HCT116 (cell line): ENCODE measurements at regions not wholly inside any gene's neighbourhood (a gene's known extent, or its start where the extent isn't known, plus 50 kb on each side); places are given as distances from the start of the nearest gene placed in this dataset.

Experiments used
- ATAC-seq: fragments of 200-7000 bp; cut with Tn5 transposase; 2 replicates; pipeline ENCODE4 v1.9.1; 2020; ENCODE audit warnings: mild to moderate bottlenecking, moderate library complexity
- BruUV-seq: library from RNA; stranded (reverse); fragments of 400-500 nt; replicated peaks from 2 replicates; lab custom pipeline; 2021; lab: Mats Ljungman, UMichigan
- CTCF ChIA-PET: fragments of 300-600 bp; sonication (Branson Sonifier 250); formaldehyde crosslinking; loops from one replicate; lab custom pipeline; 2021; ENCODE audit warnings: antibody characterized with exemption; lab: Charles Lee
- POLR2A ChIA-PET: fragments of 300-600, 350-600 bp; sonication (Branson Sonifier 250); formaldehyde crosslinking; loops from one replicate; lab custom pipeline; 2021; ENCODE audit warnings: antibody characterized with exemption; lab: Charles Lee
- RAD21 ChIA-PET, 2 experiments: fragments of 300-600 bp; sonication (Branson Sonifier 250); formaldehyde crosslinking; loops; one replicate each; lab custom pipeline; 2023; ENCODE audit warnings: low total read pairs in 2 of 2; ENCODE audit not compliant: uncharacterized antibody in 2 of 2, unreplicated experiment in 2 of 2, low non-redundant PET in 1 of 2; lab: Charles Lee
- DNase-seq: peaks from one replicate; pipeline ENCODE4 v3.0.0-alpha.2; 2010; ENCODE audit warnings: low read depth, low spot score
- H2AFZ ChIP-seq: fragments of 200-600 bp; shearing (Covaris generic), sonication (generic); 2 replicates; pipeline ENCODE4 v1.6.1; 2017; ENCODE audit warnings: low read depth, mixed run types, mixed read lengths, antibody characterized with exemption, low read length; ENCODE audit not compliant: poor library complexity, severe bottlenecking
- H3K27ac ChIP-seq: 2 replicates; pipeline ENCODE4 v1.5.1; 2012; ENCODE audit warnings: low read depth, low read length
- H3K27me3 ChIP-seq: fragments of 200-600 bp; sonication (generic); 2 replicates; pipeline ENCODE4 v1.6.1; 2016; ENCODE audit warnings: mixed run types, low read length, mixed read lengths; ENCODE audit not compliant: insufficient read depth
- H3K36me3 ChIP-seq, 2 experiments: fragments of 200-500 bp in 1 of 2; fragments of 200-600 bp in 1 of 2; sonication (Bioruptor generic) in 1 of 2; sonication (generic) in 1 of 2; 2 replicates each; pipeline versions ENCODE4 v1.5.1 to v1.6.1; 2014 to 2016; ENCODE audit warnings: low read length in 2 of 2, inconsistent platforms in 1 of 2, mixed read lengths in 1 of 2, mixed run types in 1 of 2; ENCODE audit not compliant: insufficient read depth in 2 of 2, control insufficient read depth in 1 of 2
- H3K4me1 ChIP-seq, 2 experiments: fragments of 200-600 bp in 1 of 2; sonication (generic) in 1 of 2; 2 replicates each; pipeline versions ENCODE4 v1.5.1 to v1.6.1; 2012 to 2017; ENCODE audit warnings: low read length in 2 of 2, inconsistent platforms in 1 of 2, mild to moderate bottlenecking in 1 of 2, mixed read lengths in 1 of 2, mixed run types in 1 of 2, moderate library complexity in 1 of 2; ENCODE audit not compliant: insufficient read depth in 2 of 2, control insufficient read depth in 1 of 2
- H3K4me2 ChIP-seq: fragments of 200-600 bp; sonication (generic); 2 replicates; pipeline ENCODE4 v1.6.1; 2017; ENCODE audit warnings: mixed run types, low read length, mixed read lengths
- H3K4me3 ChIP-seq, 2 experiments: fragments of 200-600 bp in 1 of 2; sonication (generic) in 1 of 2; replicated peaks in 1 of 2; 2 replicates each; pipeline ENCODE4 v1.5.1; 2011 to 2016; ENCODE audit warnings: low read length in 2 of 2, control low read depth in 1 of 2, low read depth in 1 of 2, mild to moderate bottlenecking in 1 of 2, mixed read lengths in 1 of 2, mixed run types in 1 of 2
- H3K79me2 ChIP-seq: fragments of 200-600 bp; sonication (generic); 2 replicates; pipeline ENCODE4 v1.6.1; 2017; ENCODE audit warnings: mild to moderate bottlenecking, mixed run types, low read length, moderate library complexity, mixed read lengths; ENCODE audit not compliant: insufficient read depth
- H3K9ac ChIP-seq: fragments of 200-600 bp; sonication (generic); 2 replicates; pipeline ENCODE4 v1.6.1; 2016; ENCODE audit warnings: low read length, mixed read lengths
- H3K9me2 ChIP-seq: fragments of 200-600 bp; sonication (generic), shearing (Covaris generic); 2 replicates; pipeline ENCODE4 v1.6.1; 2017; ENCODE audit warnings: mixed run types, mild to moderate bottlenecking, moderate library complexity; ENCODE audit not compliant: insufficient read depth
- H3K9me3 ChIP-seq, 2 experiments: fragments of 200-500 bp in 1 of 2; fragments of 200-600 bp in 1 of 2; sonication (Bioruptor generic) in 1 of 2; sonication (generic) in 1 of 2; 2 replicates each; pipeline ENCODE4 v1.6.1; 2014 to 2017; ENCODE audit warnings: low read length in 2 of 2, mixed read lengths in 2 of 2, inconsistent platforms in 1 of 2, low read depth in 1 of 2, mild to moderate bottlenecking in 1 of 2, mixed run types in 1 of 2, moderate library complexity in 1 of 2; ENCODE audit not compliant: control insufficient read depth in 1 of 2, insufficient read depth in 1 of 2
- H4K20me1 ChIP-seq: fragments of 200-600 bp; sonication (generic), shearing (Covaris generic); 2 replicates; pipeline ENCODE4 v1.6.1; 2017; ENCODE audit warnings: mixed run types, mild to moderate bottlenecking, moderate library complexity; ENCODE audit not compliant: insufficient read depth
- ELF1 ChIP-seq: IDR thresholded peaks from 2 replicates; pipeline ENCODE4 v1.6.1; 2012; ENCODE audit warnings: low read depth, borderline replicate concordance
- FOSL1 ChIP-seq: IDR thresholded peaks from 2 replicates; pipeline ENCODE4 v1.6.1; 2012; ENCODE audit warnings: low read depth
- POLR2A ChIP-seq: IDR thresholded peaks from 2 replicates; pipeline ENCODE4 v1.7.0; 2011; ENCODE audit warnings: borderline replicate concordance; ENCODE audit not compliant: insufficient read depth, insufficient read length; ENCODE audit errors: extremely low read depth
- POLR2AphosphoS5 ChIP-seq: IDR thresholded peaks from 2 replicates; pipeline ENCODE4 v1.6.1; 2011; ENCODE audit warnings: mild to moderate bottlenecking, low read depth, low read length, moderate library complexity
- SRF ChIP-seq: IDR thresholded peaks from 2 replicates; pipeline ENCODE4 v1.6.1; 2012; ENCODE audit warnings: low read depth
- TCF7L2 ChIP-seq: IDR thresholded peaks from 2 replicates; pipeline ENCODE4 v1.7.0; 2011; ENCODE audit warnings: borderline replicate concordance, inconsistent platforms; ENCODE audit not compliant: insufficient read depth, insufficient read length; ENCODE audit errors: extremely low read depth
- YY1 ChIP-seq: IDR thresholded peaks from 2 replicates; pipeline ENCODE4 v1.6.1; 2011; ENCODE audit warnings: low read length, low read depth, moderate library complexity, mild to moderate bottlenecking; ENCODE audit not compliant: insufficient replicate concordance; ENCODE audit errors: extremely low read depth
- intact Hi-C: fragments of 100-400 bp; cut with micrococcal nuclease; formaldehyde crosslinking; loops from 2 replicates; pipeline ENCODE4 v1.10.0; 2022
- TF ChIP-seq, protein P1 (sequence below): IDR thresholded peaks from 2 replicates; pipeline ENCODE4 v1.6.1; 2011; ENCODE audit warnings: mild to moderate bottlenecking, low read length, moderate library complexity; ENCODE audit not compliant: insufficient replicate concordance; ENCODE audit errors: extremely low read depth
- TF ChIP-seq, protein P2 (sequence below): IDR thresholded peaks from 2 replicates; pipeline ENCODE4 v1.6.1; 2012

DNA sequence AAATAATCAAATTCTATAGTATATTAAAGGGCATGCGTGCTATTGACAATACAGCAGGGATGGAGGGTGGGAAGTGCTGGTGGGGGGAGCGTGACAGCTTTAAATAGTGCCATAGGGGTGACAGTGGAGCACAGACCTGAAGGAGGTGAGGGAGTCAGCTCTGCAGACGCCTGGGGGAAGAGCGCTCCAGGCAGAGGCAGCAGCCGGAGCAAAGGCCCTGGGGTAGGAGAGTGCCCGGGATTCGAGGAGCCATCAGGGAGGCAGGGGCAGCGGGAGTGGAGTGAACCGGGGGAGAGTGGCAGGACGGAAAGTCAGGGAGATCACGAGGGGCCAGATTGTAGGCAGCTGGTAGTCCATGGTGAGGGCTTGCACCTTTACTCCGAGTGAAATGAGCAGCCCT lies 78.4 kb upstream of the CCDC167 start:
- no peaks in the 10 kb centered on the region for H3K9me3 ChIP-seq
- H3K4me2 ChIP-seq = peak overlapping the region; percentile 36
- ChIA-PET CTCF (interaction anchor here (0.6 to 1.2 kb wide), 3 partner anchors 12 to 120 kb away, joined by 3 to 4 read pairs (median 3); partner anchors contain the start of gene MDGA1), POLR2A (no interaction called here), RAD21 (no interaction called here)
- no peak overlapping the region for H3K4me3 ChIP-seq
- H3K27ac ChIP-seq = no peak overlapping the region
- no peaks in the 10 kb centered on the region for H4K20me1 ChIP-seq
- no peaks in the 10 kb centered on the region for H3K27me3 ChIP-seq
- H3K4me1 ChIP-seq = peaks cover 52 to 82% of the 10 kb centered on the region in 2 experiments
- intact Hi-C loops = no loop called here
- no peaks in the 10 kb centered on the region for H3K79me2 ChIP-seq
- TF ChIP-seq ELF1 (no peak), SRF (no peak), POLR2A (no peak), FOSL1 (no peak)
- no TSS peak for BruUV-seq
- H3K36me3 ChIP-seq = no peaks in the 10 kb centered on the region
- H3K9me2 ChIP-seq = no peaks in the 10 kb centered on the region
- ATAC-seq (no peak), DNase-seq (no peak)
- no peak overlapping the region for H3K9ac ChIP-seq
- no peak overlapping the region for H2AFZ ChIP-seq

DNA sequence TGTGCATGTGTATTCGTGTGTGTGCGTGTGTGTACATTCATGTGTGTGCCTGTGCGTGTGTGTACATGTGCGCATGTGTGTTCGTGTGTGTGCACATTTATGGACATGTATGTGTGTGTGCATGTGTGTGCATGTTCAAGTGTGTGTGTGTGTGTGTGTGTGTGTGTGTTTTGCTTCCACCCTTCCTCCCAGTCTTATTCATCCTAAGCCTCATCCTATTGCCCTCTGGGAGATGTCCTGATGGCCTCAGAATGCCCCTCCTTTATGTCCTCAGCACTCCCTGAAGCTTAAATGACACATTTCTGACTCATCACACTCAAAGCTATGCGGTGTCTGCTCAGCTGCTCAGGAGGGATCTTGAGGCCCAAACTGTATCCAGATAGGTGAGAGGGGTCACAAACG lies 76.6 kb upstream of the CCDC167 start:
- ChIA-PET CTCF (interaction anchor here (1.3 kb wide), 2 partner anchors 11 to 38 kb away, joined by 3 to 4 read pairs; no protein-coding TSS in a partner anchor), RAD21 (interaction anchor here in 1 of 2 experiments (1.3 kb wide), 1 partner anchor 116 kb away, joined by 7 read pairs; no protein-coding TSS in a partner anchor), POLR2A (interaction anchor here (0.6 to 1.2 kb wide), 3 partner anchors 54 to 122 kb away, joined by 3 read pairs; partner anchors contain the start of gene MDGA1)
- H3K4me2 ChIP-seq = peak overlapping the region; percentile 78
- no peaks in the 10 kb centered on the region for H3K9me2 ChIP-seq
- H4K20me1 ChIP-seq = no peaks in the 10 kb centered on the region
- TF ChIP-seq, protein P1, sequence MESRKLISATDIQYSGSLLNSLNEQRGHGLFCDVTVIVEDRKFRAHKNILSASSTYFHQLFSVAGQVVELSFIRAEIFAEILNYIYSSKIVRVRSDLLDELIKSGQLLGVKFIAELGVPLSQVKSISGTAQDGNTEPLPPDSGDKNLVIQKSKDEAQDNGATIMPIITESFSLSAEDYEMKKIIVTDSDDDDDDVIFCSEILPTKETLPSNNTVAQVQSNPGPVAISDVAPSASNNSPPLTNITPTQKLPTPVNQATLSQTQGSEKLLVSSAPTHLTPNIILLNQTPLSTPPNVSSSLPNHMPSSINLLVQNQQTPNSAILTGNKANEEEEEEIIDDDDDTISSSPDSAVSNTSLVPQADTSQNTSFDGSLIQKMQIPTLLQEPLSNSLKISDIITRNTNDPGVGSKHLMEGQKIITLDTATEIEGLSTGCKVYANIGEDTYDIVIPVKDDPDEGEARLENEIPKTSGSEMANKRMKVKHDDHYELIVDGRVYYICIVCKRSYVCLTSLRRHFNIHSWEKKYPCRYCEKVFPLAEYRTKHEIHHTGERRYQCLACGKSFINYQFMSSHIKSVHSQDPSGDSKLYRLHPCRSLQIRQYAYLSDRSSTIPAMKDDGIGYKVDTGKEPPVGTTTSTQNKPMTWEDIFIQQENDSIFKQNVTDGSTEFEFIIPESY = no peak
- TF ChIP-seq, protein P2, sequence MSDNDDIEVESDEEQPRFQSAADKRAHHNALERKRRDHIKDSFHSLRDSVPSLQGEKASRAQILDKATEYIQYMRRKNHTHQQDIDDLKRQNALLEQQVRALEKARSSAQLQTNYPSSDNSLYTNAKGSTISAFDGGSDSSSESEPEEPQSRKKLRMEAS = no peak
- TF ChIP-seq TCF7L2 (peak; percentile 58), YY1 (peak; percentile 66), POLR2AphosphoS5 (peak; percentile 61; the same call in 1 of the 2 replicates)
- H3K9ac ChIP-seq = peak overlapping the region; percentile 31
- ATAC-seq (peak; percentile 79), DNase-seq (peak; percentile 85)
- no peaks in the 10 kb centered on the region for H3K36me3 ChIP-seq
- no peaks in the 10 kb centered on the region for H3K9me3 ChIP-seq
- no TSS peak for BruUV-seq
- peaks cover 46 to 64% of the 10 kb centered on the region in 2 experiments for H3K4me1 ChIP-seq
- H3K4me3 ChIP-seq = peak overlapping the region; percentile 1 to 31; a peak in 3 of 4 replicates
- no peak overlapping the region for H2AFZ ChIP-seq
- intact Hi-C loops = no loop called here
- H3K27ac ChIP-seq = peak overlapping the region; percentile 49
- no peaks in the 10 kb centered on the region for H3K27me3 ChIP-seq
- H3K79me2 ChIP-seq = no peaks in the 10 kb centered on the region
